ENCODE measurements at regions not wholly inside any gene's neighbourhood (a gene's known extent, or its start where the extent isn't known, plus 50 kb on each side); places are given as distances from the start of the nearest gene placed in this dataset.
"Not testable (repeated sequence)": the region's sequence is repeated elsewhere in the genome, so short reads cannot be mapped to it uniquely, and the experiment has no call there.

GRCh38 chrX:943035-943434 is 269.4 kb downstream of the CRLF2 start:
- DNase-seq = no peak

GRCh38 chrX:940691-941090 is 271.8 kb downstream of the CRLF2 start:
- no peak for DNase-seq

GRCh38 chrX:936979-937769 is 275.3 kb downstream of the CRLF2 start:
- DNase-seq = no peak

GRCh38 chrX:933611-934010 is 278.8 kb downstream of the CRLF2 start:
- DNase-seq = no peak

- DNase-seq = no peak
Observed at GRCh38 chrX:928606-929005, 283.8 kb downstream of the CRLF2 start.

- no peak for DNase-seq
Observed at GRCh38 chrX:926991-927390, 285.5 kb downstream of the CRLF2 start.

GRCh38 chrX:926070-926469 is 286.4 kb downstream of the CRLF2 start:
- DNase-seq = no peak

GRCh38 chrX:925652-926061 is 286.8 kb downstream of the CRLF2 start:
- no peak for DNase-seq

- no peak for DNase-seq
Observed at GRCh38 chrX:925094-925493, 287.4 kb downstream of the CRLF2 start.

GRCh38 chrX:924017-924416 is 288.4 kb downstream of the CRLF2 start:
- DNase-seq = no peak

GRCh38 chrX:920234-920799 is 289.7 kb downstream of the SHOX start:
- DNase-seq = no peak

GRCh38 chrX:916230-916599 is 285.6 kb downstream of the SHOX start:
- DNase-seq = no peak

GRCh38 chrX:915427-916229 is 285.0 kb downstream of the SHOX start:
- no peak for DNase-seq

GRCh38 chrX:914206-914605 is 283.6 kb downstream of the SHOX start:
- DNase-seq = no peak

- DNase-seq = no peak
Observed at GRCh38 chrX:912677-913076, 282.1 kb downstream of the SHOX start.

- not testable (repeated sequence) for DNase-seq
Observed at GRCh38 chrX:909068-909467, 278.5 kb downstream of the SHOX start.

- no peak for DNase-seq
Observed at GRCh38 chrX:906586-906985, 276.0 kb downstream of the SHOX start.

GRCh38 chrX:905848-906566 is 275.4 kb downstream of the SHOX start:
- no peak for DNase-seq

- DNase-seq = no peak
Observed at GRCh38 chrX:903116-903515, 272.5 kb downstream of the SHOX start.

GRCh38 chrX:896256-896655 is 265.7 kb downstream of the SHOX start:
- DNase-seq = no peak

GRCh38 chrX:889966-890651 is 259.5 kb downstream of the SHOX start:
- DNase-seq = no peak

GRCh38 chrX:887724-888123 is 257.1 kb downstream of the SHOX start:
- DNase-seq = not testable (repeated sequence)

GRCh38 chrX:883588-883987 is 253.0 kb downstream of the SHOX start:
- no peak for DNase-seq
